Adipocyte (in vitro differentiated cells): ENCODE measurements at regions not wholly inside any gene's neighbourhood (a gene's known extent, or its start where the extent isn't known, plus 50 kb on each side); places are given as distances from the start of the nearest gene placed in this dataset.
A peak's percentile ranks its signal among the peaks of the same experiment; 100 is the strongest.

Experiments
- DNase-seq: peaks from one replicate; pipeline ENCODE4 v3.0.0-alpha.2; 2015; ENCODE audit warnings: low read depth
- H3K27me3 ChIP-seq: replicated peaks from 2 replicates; pipeline ENCODE4 v1.7.0; 2013; ENCODE audit warnings: mild to moderate bottlenecking, low read length, moderate library complexity; ENCODE audit not compliant: control insufficient read depth, insufficient read depth
- H3K36me3 ChIP-seq: 2 replicates; pipeline ENCODE4 v1.7.0; 2013; ENCODE audit warnings: low read length, mild to moderate bottlenecking, moderate library complexity; ENCODE audit not compliant: control insufficient read depth, insufficient read depth, severe bottlenecking
- H3K4me1 ChIP-seq: 2 replicates; pipeline ENCODE4 v1.7.0; 2013; ENCODE audit warnings: mild to moderate bottlenecking, low read length, moderate library complexity; ENCODE audit not compliant: control insufficient read depth, insufficient read depth
- H3K4me3 ChIP-seq: 2 replicates; pipeline ENCODE4 v1.7.0; 2013; ENCODE audit warnings: mild to moderate bottlenecking, low read length, moderate library complexity
- H3K9ac ChIP-seq: 2 replicates; pipeline ENCODE4 v1.7.0; 2013; ENCODE audit warnings: mild to moderate bottlenecking, low read length, moderate library complexity
- H3K9me3 ChIP-seq: 2 replicates; pipeline ENCODE4 v1.7.0; 2013; ENCODE audit warnings: mild to moderate bottlenecking, low read length, moderate library complexity; ENCODE audit not compliant: control insufficient read depth

DNA sequence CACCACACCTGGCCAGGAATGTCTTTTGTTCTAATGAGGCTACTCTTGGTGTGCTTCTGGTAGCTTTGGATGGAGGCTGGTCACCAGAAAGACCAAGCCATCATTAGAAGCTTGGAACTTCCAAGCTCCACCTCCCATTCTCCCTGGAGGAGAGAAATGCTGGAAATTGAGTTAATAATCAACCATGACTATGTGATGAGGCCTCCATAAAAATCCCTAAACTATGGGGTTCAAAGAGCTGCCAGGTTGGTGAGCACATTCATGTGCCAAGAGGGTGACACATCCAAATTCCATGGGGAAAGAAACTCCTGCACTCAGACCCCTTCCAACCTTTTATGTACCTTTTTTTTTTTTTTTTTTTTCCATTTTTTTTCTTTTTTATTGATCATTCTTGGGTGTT is 105.5 kb upstream of the SPATA31C2 start:
- DNase-seq, result no peak
- Histone ChIP-seq H3K27me3 (peaks cover 12% of the 10 kb centered on the region), H3K9me3 (peaks cover 2% of the 10 kb centered on the region), H3K4me1 (no peaks in the 10 kb centered on the region), H3K9ac (no peak overlapping the region), H3K4me3 (no peak overlapping the region), H3K36me3 (no peaks in the 10 kb centered on the region)

DNA sequence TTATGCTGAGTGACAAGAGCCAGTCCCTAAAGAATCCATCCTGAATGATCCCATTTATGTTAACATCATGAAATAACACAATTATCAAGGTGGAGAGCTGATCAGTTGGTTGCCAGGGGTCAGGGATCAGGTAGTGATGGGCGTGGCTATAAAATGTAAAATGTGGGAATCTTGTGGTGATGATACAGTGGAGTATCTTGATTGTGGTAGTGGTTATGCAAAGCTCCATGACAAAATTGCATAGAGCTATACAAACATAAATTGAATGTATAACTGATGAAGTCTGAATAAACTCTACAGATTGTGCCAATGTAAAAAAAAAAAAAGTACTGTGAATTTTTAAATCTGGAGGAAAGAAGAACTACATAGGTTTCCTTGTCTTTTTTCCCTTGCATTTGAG is 104.6 kb upstream of the SPATA31C2 start:
- no peaks in the 10 kb centered on the region for H3K36me3 ChIP-seq
- no peak overlapping the region for H3K9ac ChIP-seq
- peaks cover 2% of the 10 kb centered on the region for H3K4me1 ChIP-seq
- peaks cover 9% of the 10 kb centered on the region for H3K27me3 ChIP-seq
- H3K4me3 ChIP-seq, result no peak overlapping the region
- DNase-seq, result no peak
- H3K9me3 ChIP-seq, result no peaks in the 10 kb centered on the region

DNA sequence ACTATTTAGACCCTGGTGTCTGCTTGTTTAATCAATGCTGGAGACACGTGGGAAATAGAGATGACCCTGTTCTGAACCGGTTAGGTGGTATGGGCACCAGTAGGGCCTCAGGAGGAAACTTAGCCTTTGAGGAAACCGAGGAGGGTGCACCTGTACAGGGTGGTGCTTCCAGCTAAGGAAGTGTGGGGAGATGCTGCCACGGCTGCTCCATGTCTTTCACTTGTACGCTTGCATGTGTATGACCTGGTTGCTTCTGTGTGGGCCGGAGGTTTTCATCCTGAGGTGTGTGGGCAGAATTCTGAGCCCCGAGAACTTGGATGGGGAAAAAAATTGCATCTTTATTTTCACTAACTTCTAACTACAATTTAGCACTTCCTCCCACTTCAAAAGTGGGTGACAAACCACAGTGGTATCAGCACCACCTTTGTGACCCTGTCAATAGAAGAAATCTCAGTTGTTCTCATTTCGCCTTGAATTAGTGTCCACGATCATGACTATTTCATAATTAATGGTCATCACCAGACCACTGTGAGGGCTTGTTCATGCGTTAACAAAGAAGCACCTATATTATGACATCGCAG is 99.8 kb upstream of the SPATA31C2 start:
- H3K4me3 ChIP-seq, result no peak overlapping the region
- DNase-seq, result no peak
- no peaks in the 10 kb centered on the region for H3K9me3 ChIP-seq
- H3K27me3 ChIP-seq, result peaks cover 5% of the 10 kb centered on the region
- H3K36me3 ChIP-seq, result no peaks in the 10 kb centered on the region
- peaks cover 16% of the 10 kb centered on the region for H3K4me1 ChIP-seq
- no peak overlapping the region for H3K9ac ChIP-seq

DNA sequence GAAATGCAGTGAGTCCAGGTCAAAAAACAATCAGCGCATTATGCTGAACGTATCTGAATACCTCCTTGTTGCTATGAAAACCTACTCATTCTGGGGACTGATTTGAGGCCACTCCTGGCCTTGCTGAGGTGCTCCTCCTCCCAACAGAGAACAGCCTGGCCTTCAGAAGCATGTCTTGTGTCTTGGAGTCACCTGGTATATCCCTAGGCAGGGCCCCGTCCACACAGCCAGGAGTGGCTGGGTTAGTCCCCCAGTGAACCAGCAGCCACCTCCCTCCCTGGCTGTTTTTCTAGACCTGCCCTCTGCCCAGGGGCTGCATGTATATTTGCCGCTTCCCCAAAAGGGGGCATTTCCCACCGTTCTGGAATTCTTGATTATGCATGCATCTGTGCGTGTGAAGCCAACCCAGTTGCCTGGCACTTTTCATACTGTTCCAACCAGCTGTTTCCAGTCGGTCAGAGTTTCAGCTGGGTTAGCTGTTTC is 99.2 kb upstream of the SPATA31C2 start:
- Histone ChIP-seq H3K27me3 (peaks cover 11% of the 10 kb centered on the region), H3K4me1 (peaks cover 16% of the 10 kb centered on the region), H3K9ac (no peak overlapping the region), H3K9me3 (peaks cover under 1% of the 10 kb centered on the region), H3K36me3 (no peaks in the 10 kb centered on the region), H3K4me3 (no peak overlapping the region)
- DNase-seq, result peak; percentile 3

DNA sequence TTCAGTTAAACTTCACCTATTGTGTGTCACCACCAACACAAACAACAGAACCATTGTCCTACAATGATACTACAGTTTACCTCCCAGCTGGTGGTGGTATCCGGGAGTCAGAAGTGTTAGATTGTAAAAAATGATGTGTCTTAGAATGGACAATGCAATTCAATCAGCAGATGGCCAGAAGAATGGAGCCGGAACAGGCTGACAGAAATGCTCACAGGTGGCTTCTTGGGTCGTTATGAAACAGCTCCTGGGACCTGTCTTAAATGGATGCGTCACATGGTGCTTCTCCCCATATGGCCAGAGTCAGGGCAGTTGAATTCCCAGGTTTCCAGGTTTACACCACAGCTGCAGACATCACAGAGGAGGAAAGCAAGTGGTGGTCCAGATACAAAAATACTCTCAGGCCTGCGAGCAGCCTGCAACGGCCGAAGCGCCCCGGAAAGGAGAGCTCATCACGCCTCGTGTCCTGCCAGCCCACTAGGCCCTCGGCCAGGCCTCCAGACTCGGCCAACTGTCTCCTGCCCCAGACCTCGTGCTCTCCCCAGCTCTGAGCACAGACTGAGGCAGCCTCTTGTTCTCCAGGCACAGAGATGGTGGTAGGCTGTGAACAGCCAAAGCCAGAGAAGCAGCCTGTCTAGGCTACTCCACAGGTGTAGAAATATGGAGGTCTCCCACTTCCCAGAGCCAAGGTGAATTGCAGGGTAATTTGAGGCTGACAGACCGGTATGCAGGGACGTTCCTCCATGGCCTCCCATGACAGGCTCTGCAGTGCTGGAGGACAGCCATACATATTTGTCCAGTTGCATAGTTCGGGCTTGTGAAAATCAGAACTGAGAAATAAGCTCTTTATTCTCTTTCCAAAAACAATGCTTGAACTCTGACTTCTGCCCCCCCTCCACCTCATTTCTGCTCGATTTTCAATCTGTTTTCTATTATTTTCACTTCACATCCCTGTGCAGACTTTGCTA is 98.5 kb upstream of the SPATA31C2 start:
- H3K9me3 ChIP-seq, result peaks cover 8% of the 10 kb centered on the region
- H3K4me1 ChIP-seq, result peaks cover 16% of the 10 kb centered on the region
- peak; percentile 71 for DNase-seq
- no peak overlapping the region for H3K9ac ChIP-seq
- peaks cover 13% of the 10 kb centered on the region for H3K27me3 ChIP-seq
- H3K4me3 ChIP-seq, result no peak overlapping the region
- H3K36me3 ChIP-seq, result no peaks in the 10 kb centered on the region

DNA sequence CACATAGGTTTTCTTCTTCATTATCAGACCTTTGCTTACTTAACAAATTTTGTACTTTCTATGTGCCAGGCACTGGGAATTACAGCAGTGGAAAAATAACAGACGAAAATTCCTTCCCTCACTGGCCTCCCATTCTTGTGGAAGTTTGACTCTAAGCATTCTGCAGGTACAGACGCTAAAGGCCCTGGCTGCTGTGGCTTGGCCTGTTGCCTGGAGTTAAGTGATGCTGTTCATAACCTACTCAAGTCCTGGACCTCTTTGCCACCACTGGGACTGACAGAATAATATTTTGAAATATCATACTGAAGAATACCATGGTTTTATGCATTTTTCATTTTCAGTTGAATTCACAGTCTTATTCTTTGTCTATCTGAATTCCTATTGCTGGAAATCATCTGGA is 97.3 kb upstream of the SPATA31C2 start:
- Histone ChIP-seq H3K9me3 (peaks cover 9% of the 10 kb centered on the region), H3K4me1 (peaks cover 16% of the 10 kb centered on the region), H3K9ac (no peak overlapping the region), H3K27me3 (peaks cover 9% of the 10 kb centered on the region), H3K4me3 (no peak overlapping the region), H3K36me3 (no peaks in the 10 kb centered on the region)
- peak; percentile 43 for DNase-seq

DNA sequence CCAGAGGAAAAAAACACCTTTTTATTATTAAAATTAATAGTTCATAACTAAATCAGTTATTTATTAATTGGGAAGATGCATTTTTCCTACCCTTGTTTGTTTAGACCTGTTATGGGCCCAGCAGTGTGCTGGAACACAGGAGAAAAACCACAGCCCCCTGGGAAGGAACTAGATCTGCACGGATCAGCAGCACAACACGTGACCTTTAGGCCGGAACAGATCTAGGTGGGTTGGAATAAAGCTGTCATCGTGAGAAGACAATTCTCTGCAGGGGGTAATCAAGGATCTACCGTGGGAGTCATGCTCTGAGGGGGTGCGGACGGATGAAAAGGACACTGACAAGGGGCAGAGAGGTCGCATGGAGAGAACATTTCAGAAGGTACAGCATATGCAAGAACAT is 95.8 kb upstream of the SPATA31C2 start:
- no peak for DNase-seq

DNA sequence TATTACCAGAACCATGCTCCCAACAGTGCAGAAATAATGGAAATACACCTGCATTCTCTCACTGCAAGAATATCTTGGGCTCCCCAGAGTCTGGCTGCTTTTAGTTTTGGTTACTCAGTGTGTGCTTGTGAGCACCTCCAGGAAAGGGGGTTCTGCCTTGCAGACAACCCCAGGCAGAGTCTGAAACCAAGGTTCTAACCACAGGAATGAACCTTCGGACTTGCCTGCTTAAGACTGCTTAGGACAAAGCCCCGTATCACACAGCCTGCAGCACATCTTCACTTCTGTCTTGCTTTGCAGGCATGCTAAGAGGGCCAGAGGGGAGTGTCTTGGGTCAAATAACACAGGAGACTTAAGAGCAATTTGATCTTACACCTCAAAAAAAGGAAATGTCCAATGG is 94.8 kb upstream of the SPATA31C2 start:
- Histone ChIP-seq H3K9ac (no peak overlapping the region), H3K27me3 (peaks cover 9% of the 10 kb centered on the region), H3K36me3 (no peaks in the 10 kb centered on the region), H3K4me1 (peaks cover 16% of the 10 kb centered on the region), H3K9me3 (peaks cover 12% of the 10 kb centered on the region), H3K4me3 (no peak overlapping the region)
- DNase-seq, result no peak

More for the DNA sequence above, 95.8 kb upstream of the SPATA31C2 start:
- Histone ChIP-seq H3K36me3 (no peaks in the 10 kb centered on the region), H3K4me3 (no peak overlapping the region), H3K27me3 (peaks cover 9% of the 10 kb centered on the region), H3K9ac (no peak overlapping the region), H3K4me1 (peaks cover 16% of the 10 kb centered on the region), H3K9me3 (peaks cover 12% of the 10 kb centered on the region)

DNA sequence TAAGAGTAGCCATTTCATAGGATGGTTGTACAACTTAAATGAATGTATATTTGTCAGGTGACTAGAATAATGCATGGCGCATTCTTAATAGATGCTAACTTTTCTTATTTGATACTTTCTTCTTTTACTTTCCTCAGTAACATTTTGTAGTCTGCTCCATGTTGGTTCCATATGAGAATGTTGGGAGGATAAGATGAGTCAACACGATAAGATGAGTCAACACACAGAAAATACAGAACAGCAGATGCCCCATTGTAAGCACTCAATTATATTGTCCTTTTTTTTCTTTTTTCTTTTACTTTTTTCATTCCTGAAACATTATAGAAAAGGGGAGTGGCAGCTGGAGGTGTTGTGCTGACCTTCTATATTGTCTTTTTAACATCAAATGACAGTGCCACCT is 92.3 kb upstream of the SPATA31C2 start:
- no peak overlapping the region for H3K4me3 ChIP-seq
- no peaks in the 10 kb centered on the region for H3K4me1 ChIP-seq
- no peaks in the 10 kb centered on the region for H3K36me3 ChIP-seq
- peaks cover 9% of the 10 kb centered on the region for H3K27me3 ChIP-seq
- peaks cover 12% of the 10 kb centered on the region for H3K9me3 ChIP-seq
- no peak overlapping the region for H3K9ac ChIP-seq
- no peak for DNase-seq

DNA sequence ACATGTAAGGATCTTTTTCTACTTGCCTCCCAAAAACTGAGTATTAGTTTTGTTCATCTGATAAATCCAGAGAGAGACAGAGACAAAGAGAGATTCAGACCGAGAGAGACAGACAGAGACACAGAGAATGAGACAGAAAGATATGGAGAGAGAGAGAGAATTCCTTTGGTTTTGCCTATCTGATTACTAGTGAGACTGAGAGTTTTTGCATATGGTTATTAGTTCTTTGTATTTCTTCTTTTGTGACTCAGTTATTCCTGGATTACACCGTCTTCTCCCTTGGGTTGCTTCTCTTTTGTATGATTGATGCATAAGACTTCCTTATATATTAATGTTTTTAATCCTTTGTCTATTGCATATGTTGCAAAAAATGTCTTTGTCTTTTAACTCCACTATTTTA is 91.2 kb upstream of the SPATA31C2 start:
- no peak for DNase-seq

DNA sequence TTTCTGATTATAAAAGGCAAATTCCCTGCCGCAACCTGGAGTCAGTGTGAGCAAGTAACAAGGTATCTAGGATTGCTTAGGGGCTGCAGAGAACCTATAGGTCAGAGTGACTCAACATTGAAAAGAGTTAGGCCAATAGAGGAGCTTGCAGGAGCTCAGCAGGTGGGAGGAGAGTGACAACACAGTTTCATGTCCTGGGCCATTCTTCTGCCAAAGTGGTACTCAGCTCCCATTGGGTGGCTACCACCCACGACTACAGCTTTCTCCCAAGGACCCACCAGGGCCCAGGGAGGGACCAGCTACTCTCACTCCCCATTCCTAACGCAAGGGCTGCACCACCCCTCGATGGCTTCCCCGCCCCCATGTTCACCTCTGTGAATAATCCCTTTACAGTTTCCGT is 86.7 kb upstream of the SPATA31C2 start:
- no peaks in the 10 kb centered on the region for H3K9me3 ChIP-seq
- no peak for DNase-seq
- peaks cover 2% of the 10 kb centered on the region for H3K4me1 ChIP-seq
- H3K36me3 ChIP-seq, result no peaks in the 10 kb centered on the region
- H3K27me3 ChIP-seq, result peaks cover 7% of the 10 kb centered on the region
- H3K9ac ChIP-seq, result no peak overlapping the region
- H3K4me3 ChIP-seq, result no peak overlapping the region

More for the DNA sequence above, 91.2 kb upstream of the SPATA31C2 start:
- Histone ChIP-seq H3K9ac (no peak overlapping the region), H3K9me3 (peaks cover 12% of the 10 kb centered on the region), H3K4me3 (no peak overlapping the region), H3K36me3 (no peaks in the 10 kb centered on the region), H3K4me1 (no peaks in the 10 kb centered on the region), H3K27me3 (peaks cover 9% of the 10 kb centered on the region)
